Pulmonary artery endothelial cell (primary cell): ENCODE measurements at regions not wholly inside any gene's neighbourhood (a gene's known extent, or its start where the extent isn't known, plus 50 kb on each side); places are given as distances from the start of the nearest gene placed in this dataset.
"Not testable (repeated sequence)": the region's sequence is repeated elsewhere in the genome, so short reads cannot be mapped to it uniquely, and the experiment has no call there.

ENCODE experiments used
- DNase-seq: peaks from one replicate; pipeline ENCODE4 v3.0.0-alpha.2; 2011; ENCODE audit warnings: low read depth, low spot score

DNA sequence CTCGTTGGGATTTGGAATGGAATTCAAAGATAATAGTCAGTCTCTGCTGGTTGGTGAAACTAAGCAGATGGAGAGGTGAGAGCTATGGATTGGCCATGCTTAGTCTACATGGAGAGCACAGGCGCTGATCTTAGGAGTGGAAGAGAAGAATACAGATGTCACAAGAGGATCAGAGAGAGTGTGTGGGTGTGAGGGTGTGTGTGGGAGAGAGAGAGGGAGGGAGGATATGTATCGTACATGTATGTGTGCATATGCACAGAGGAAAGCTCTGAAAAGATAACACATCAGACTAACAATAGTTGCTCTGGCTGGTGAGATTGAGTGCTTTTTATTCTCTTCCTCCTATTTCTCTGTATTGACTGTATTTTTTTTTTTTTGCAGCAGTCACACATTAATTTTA is 686.2 kb upstream of the TBX3 start:
- DNase-seq: no peak

DNA sequence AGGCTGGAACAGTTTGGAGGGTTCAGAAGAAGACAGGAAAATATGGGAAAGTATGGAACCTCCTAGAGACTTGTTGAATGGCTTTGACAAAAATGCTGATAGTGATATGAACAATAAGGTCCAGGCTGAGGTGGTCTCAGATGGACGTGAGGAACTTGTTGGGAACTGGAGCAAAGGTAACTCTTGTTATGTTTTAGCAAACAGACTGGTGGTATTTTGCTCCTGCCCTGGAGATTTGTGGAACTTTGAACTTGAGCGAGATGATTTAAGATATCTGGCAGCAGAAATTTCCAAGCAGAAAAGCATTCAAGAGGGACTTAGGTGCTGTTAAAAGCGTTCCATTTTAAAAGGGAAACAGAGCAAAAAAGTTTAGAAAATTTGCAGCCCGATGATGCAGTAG is 682.3 kb upstream of the TBX3 start:
- DNase-seq: not testable (repeated sequence)

DNA sequence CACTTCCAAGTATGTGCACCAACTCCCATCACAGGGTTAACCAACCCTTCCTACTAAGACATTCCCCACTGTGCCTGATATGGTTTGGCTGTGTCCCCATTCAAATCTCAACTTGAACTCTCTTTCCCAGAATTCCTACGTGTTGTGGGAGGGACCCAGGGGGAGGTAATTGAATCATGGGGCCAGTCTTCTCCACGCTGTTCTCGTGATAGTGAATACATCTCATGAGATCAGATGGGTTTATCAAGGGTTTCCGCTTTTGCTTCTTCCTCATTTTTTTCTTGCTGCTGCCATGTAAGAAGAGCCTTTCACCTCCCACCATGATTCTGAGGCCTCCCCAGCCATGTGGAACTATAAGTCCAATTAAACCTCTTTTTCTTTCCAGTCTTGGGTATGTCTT is 681.8 kb upstream of the TBX3 start:
- DNase-seq: not testable (repeated sequence)

DNA sequence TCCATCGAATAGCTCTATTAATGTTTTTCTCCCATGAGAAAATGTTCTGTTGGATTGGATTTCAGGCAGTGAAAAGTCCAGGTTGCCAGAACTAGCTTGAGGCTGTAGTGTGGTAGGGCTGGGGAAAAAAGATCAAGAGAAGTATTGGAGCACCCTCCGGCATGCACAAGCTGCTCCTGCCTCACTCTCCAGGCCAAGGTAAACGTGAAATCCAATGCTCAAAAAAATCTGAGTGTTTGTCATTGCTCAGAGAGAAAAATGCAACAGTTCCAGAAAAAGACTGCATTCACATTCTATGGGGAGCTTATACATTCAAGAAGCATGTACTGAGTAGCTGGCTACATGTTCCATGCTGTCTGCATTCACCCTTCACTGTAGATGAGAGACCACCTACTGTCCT is 680.9 kb upstream of the TBX3 start:
- no peak for DNase-seq

DNA sequence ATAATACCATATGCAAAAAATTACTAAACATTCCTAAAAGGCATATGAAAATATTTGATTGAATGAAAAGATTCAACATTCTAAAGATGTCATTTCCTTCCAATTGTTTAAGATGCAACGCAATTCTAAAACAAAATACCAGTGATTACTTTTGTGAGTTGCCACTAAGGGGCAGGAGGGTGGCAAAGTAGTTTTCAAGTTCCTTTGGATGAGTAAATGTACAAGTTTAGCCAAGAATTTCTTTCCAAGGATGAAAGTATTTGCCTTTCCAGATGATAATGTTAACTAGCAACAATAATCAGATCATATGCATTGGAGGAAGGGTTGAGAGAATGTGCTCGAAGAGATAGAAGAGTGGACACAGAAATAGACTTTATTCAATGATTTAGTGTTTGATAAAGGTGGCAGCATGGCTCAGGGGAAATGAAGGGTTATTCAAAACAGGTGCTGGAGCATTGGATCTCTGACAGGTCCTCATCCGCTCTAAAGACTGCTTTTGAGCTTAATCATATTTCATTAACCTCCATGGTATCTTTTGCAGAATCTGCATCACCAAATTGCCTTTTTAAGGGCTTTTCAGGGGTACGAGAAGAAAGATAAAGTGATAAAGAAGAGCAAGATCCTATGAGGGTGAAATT is 678.5 kb upstream of the TBX3 start:
- no peak for DNase-seq

DNA sequence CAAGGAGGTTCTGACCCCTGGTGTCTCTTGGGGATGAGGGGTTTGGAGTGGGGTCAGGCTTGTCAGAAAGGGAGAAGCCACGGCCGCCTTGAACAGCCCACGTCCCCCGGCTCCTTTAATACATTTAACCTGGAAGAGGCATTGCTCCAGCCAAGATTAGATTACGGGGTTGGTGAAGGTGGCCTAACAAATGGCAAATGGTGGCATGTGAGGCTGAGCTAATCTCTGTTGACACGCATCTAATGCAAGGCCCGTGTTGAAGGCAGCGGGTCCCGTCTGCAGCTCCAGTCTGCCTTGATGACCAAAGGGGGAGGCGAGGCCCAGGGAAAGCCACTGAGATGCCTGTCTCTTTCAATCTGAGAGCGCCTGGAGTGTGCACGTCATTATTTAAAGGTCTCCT is 673.7 kb upstream of the TBX3 start:
- DNase-seq: no peak

DNA sequence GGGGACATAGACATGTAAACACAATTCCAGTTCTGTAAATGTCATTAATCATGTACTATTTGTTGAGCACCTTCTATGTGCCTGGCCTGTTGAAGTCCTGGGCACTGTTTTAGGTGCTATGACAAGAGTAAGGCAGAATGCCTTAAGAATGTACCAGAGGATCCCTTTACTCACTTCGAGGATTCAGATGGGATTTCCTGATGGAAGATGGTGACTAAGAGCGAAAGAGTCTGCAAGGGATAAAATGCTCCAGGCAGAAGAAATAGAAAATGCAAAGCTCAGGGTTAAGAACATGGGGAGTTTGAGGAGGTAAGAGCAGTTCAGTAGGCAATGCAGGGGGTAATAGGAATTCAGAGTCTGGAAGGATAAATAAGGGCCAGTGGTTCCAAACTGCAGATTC is 671.3 kb upstream of the TBX3 start:
- DNase-seq: no peak

DNA sequence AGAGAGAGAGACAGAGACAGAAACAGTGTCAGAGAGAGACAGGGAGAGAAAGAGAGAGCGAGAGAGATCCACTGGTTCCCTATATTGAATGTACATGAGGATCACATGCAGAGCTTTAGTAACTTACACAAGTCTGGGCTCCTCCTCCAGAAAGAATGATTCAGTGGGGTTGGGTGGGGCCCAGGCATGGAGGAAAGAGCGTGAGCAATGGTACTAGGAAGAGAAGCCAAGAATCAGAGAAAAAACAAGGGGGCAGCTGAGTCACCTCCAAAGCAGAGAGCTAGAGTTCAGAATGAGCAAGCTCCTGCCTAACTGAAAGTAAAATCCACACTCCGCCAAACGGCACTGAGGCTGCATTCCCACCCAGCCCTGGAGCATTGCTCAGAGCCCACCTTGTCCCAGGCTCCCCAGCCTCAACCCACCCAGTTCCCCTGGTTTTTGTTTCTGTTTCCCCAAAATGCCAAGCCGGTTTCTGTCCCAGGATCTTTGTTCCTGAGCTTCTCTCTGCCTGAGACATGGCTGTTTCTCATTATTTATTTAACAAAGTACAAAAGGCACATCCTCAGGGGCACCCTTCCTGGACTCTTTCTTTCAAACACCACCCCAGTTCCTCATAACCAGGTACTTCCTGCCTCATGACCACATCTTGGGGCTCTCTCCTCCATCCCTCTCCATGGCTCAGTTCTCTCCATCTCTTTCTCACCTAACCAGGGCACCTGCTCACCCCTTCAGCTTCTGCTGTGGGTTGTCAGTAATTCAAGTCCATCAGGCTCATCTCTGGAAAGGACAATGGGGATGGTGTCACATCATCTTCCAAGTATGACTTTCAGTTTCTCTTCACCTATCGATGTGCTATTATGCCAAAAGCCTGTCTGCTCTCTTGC is 670.3 kb upstream of the TBX3 start:
- peak; percentile 51 for DNase-seq

DNA sequence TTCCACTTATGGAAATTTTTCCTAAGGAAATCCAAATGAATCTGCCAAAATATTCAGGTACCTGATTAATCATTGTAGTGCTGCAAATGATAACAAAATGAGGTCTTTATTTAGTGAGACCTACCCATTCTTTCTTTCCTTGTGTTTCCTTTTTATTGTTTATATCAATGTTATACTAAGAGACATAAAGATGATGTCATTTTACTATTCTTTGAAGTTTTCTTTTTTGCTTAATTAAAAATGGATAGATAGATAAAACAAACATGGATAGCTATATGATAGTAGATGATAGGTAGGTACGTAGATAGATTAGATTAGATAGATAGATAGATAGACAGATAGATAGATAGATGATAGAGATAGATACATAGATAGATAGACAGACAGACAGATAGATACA is 669.5 kb upstream of the TBX3 start:
- DNase-seq: no peak

DNA sequence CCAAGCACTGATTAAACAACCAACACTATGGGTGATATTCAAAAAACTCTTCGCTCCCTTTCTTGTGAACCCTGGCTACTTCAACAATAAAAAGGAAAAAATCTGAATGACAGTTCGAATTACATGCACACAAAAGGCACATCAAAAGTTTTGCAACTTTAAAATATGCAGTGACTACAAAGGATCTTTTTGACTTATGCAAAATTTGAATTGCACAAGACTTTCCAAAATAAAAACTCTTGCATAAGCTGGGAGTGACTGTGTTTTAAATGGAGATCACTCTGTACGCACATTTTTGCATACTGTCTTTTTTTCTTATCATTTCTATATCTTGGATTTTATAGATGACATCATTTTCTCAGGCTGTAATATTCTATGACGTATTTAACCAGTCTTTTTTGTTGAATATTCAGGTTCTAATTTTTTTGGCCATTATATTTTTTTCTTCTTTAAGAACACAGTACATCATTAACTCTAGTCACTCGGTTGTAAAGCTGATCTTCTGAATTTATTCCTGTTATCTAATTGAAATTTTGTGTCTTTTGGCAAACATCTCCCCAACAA is 667.6 kb upstream of the TBX3 start:
- no peak for DNase-seq

DNA sequence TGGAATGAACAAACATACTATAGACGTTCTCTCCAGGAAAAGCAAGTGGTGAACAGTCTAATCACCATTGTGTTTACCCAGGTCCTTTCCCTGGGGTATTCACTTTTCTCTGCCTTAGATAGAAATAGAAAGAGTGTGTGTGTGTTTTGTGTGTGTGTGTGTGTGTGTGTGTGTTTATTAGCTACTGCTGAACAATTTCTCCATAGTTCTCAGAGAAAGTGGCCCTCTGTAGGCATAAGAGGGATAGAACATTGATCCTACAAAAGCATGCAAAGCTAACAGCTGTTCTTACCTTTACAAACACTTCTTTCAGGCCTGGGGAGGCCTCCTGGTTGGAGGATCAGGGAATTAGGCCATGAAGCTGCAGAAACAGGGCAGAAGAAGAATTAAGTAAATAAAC is 665.7 kb upstream of the TBX3 start:
- no peak for DNase-seq

DNA sequence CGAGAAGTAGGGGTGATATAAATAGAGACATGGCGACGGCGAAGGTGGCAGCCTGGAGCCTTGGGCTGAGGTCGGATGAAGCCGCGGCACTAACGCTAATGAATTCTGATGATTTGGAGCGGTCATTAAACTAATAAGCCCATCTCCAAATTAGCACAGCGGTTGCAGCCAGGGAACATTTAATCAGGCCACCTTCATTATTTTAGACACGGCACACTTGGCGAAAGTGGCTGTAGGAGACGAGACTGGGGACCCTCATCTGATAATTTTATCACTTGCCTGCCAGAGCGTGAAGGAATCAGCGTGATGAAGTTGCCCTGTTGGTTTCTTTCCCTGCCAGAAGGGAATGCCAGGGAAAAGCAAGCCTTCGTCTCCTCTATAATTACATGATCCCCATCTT is 664.3 kb upstream of the TBX3 start:
- no peak for DNase-seq

DNA sequence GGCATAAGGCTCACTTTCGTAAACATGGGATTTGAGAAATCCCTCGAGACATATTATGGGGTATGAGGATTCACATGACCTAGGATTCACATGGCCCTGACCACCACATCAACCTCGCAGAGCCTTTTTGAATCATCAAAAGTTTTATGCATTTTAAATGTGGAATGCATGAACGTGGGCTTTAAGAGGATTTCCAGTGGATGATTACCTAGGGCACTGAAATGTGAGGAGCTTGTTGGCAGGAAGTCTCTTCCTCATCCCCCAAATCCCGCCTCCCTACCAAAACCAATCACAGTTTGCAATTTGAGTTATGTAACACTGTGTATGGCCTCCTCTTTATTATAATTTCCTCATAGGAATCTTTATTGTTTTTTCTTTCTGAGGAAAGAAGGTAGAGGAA is 659.6 kb upstream of the TBX3 start:
- no peak for DNase-seq

DNA sequence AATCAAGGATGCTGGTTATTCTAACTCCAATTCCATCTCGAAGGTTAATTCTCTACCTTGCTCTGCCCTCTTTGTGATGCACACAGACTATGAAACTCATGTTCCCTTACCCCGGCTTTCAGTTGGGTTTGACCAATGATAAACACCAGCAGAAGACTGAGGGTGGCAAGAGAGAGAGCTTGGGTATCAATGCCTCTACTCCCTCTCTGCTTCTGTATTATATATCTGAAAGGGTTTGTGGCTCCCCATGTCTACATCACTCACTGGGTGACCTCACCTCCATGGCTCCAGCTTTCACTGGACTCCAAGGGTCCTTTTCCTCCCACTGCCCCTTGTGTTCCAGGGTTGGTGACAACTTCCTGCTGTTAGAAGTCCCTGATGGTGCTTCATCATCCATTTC is 659.0 kb upstream of the TBX3 start:
- DNase-seq: no peak

DNA sequence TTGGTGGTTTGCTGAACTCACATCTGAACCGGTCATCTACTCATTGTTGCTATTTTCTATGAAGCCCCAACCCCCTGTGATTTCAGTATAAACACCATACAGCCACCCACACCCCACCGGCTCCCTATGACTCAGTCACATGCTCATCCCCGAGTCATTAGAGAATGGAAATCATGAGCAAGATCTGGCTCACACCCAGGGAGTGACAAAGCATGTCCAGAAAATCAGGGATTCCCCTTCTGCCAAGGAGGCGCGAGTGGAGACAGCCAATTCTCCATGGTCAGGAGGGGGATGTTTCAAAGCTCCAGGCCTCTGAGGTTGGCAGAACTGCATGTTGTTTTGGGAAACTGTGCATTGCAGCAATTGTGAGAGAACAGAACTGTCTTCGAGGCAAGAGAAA is 657.5 kb upstream of the TBX3 start:
- DNase-seq: peak; percentile 29

DNA sequence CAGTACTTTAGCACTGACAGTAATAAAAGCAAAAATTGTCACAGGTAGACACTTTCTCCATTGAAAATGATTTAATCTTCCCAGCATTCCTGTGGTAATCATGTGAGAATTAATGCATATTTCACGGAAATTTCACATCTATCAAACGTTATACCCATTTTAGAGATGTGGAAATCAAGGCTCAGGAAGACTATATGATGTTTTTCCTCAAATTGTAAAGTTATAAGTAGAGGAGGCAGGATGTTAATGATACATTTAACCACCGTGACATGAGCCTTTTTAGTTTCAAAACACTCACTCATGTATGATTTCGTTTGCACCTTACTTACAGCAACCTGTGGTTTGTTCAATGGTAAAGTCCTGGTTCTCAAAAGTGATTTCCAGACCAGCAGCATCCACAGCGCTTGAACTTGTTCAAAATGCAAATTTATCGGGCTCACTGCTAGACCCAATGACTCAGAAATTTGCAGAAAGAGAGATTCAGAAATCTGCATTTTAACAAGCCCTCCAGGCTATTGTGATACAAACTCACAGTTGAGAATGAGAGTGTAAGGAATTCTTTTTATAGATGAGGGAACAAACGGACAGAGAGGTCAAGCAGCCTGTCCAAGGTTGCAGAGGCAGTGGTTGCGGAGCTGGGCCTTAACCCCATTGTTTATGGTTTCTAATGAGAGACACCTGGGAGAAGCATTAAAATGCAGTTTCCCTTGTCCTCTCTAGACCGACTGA is 654.8 kb upstream of the TBX3 start:
- DNase-seq: no peak

DNA sequence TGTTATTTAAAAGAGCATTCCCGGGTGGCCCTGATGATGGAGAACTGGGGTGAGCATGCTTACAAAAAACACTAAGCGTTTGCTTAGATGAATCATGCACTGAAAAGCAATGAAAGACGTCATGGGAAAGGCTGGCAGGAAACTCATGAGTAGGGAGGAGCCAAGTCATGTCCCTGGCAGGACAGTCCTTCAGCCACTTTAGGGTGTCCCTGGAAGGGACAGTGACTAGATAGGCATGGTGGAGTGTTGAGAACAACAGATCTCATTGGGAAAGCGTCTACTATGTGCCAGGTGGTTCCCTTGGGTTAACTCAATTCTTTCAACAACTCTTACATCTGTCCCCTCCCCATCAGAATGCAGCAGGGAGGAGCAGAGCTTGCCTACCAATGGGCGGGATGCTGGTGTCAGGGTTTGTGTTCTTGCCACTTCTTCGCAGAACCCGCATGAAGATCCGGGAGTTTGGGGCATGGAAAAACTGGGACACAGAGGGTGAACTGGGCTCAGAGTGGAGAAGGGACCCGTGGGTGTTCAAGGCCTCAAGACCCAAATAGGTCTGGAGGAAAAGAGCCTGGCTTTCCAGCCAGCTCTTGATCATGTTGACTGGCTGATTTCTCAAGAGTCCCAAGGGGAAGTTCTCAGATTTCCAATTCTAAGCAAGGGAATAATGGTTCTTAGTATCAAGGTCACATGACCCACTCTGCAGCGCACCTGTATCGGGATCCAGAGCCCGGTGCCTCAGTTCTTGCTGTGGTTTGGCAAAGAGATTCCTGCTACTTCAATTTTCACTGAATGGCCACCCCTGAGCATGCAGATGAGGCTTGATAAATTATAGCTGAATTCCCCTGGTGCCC is 653.9 kb upstream of the TBX3 start:
- no peak for DNase-seq

DNA sequence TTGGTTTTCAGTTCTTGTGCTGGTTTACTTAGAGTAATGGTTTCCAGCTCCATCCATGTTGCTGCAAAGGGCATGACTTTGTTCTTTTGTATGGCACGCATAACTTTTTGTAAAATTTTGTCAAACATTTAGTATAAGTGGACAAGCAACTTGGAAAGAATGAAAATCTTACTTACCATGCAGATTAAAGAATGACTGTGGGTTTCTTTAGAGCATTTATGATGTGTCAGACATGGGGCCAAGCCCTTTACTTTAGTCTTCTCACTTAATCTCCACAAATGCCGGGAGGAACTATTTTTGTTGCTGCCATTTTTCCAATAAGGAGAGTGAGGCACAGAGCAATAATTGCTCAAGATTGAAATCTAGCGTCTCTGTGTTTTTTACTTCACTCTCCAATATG is 652.5 kb upstream of the TBX3 start:
- no peak for DNase-seq

DNA sequence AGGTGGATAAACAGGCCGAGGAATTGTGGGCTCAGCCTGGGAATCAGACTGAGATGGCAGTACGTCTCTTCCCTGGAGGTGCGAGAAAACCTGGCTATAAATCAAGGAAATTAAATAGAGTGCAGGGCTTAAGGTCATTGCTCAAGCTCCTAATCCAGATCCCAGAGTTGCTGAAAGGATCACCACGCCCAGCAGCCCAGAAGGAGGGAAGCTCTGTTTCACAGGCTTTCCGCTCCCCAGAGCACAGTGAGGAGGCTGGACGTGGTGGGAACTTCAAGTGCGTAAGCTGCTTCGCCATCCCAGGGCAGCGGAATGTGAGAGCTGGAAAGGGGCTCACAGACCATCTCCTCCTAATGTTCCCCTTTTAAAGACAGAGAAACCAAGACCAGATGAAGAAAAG is 651.6 kb upstream of the TBX3 start:
- no peak for DNase-seq

DNA sequence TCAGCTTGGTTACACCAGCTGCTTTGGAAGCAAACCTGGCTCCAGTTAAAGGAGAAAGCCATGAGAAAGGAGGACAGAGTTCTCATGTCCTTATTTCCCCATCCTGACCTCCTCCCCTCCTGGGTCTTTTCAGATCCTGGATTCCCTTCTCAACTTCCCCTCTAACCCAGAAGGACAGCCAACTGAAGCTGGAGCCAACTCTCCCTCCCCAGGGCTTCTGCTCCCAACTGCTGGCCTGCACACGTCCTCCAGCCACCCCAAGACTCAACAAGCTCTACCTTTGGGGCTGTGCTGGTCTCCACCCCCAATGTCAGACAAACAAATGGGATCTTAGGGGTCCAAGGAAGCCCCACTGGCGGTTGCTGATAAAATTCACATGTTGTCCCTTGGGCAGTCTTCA is 651.1 kb upstream of the TBX3 start:
- no peak for DNase-seq

DNA sequence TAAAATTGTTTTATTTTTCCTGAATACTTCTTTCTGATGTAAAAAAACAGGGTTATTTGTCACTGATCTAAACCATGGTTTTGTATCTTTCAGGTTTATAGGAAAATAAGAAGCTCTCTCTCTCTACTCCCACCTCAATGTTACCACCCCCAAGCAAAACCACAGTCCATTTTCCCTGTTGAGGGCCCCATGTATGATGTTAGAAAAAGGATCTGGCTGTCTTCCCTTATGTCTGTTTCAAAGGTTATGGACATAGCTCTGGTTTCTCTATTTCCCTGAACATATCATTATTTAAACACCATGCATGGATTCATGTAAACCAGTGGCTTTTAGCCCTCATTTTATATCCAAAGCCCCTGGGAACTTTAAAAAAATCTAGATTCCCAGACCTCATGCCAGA is 649.0 kb upstream of the TBX3 start:
- DNase-seq: no peak
